Activated CD4-positive, alpha-beta T cell treated with anti-CD3 and anti-CD28 coated beads, Interleukin-2, amount 50 U/mL, for 48 hours (primary cell): ENCODE measurements at regions not wholly inside any gene's neighbourhood (a gene's known extent, or its start where the extent isn't known, plus 50 kb on each side); places are given as distances from the start of the nearest gene placed in this dataset.
"Not testable (repeated sequence)": the region's sequence is repeated elsewhere in the genome, so short reads cannot be mapped to it uniquely, and the experiment has no call there.

Experiments used
- DNase-seq, 2 experiments: peaks; one replicate each; pipeline ENCODE4 v3.0.0-alpha.2; 2020

DNA sequence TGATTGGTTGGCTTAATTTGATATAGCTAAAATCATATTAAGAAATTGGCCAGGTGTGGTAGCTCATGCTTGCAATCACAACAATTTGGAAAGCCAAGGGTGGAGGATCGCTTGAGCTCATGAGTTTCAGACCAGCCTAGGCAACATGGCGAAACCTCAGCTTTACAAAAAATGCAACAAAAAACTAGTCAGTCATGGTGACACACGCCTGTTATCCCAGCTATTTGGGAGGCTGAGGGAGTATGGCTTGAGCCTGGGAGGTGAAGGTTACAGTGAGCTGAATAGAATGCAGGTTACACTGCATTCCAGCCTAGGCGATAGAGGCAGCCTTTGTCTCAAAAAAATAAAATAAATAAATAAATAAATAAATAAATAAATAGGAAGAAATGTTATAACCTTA lies 1579.6 kb upstream of the SLC10A2 start:
- DNase-seq = no peak

DNA sequence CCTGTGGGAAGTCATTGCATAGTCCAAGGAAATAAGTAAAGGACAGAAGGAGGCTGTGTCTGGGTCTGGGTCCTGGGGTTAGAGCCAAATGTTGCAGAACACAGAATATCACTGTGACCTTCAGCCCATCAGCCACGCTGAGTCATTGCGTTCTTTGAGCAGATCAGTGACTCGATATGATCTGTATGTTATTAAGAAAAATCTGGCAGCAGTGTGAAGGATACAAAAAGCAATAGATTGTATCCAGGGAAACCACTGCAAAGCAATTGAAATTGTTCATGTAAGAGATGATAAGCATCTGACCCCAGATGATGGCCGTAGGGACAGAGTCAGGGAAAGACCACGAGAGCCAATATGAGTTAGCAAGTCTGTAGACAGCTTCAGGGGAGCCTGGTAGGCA lies 1575.1 kb upstream of the SLC10A2 start:
- no peak for DNase-seq

DNA sequence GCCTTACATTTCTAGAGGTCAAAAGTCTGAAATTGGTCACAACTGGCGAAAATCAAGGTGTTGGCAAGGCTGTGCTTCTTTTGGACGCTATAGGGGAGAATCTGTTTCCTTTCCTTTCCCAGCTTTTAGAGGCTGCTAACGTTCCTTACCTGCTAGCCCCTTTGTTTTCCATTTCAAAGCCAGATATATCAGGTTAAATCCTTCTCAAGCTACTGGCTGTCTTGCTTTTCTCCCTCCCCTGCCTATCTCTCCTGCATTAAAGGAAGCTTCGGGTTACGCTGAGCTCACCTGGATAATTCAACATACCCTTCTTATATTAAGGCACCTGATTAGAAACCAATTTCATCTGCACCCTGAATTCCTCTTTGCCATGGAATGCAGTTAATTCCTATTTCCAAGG lies 1569.7 kb upstream of the SLC10A2 start:
- DNase-seq = no peak

DNA sequence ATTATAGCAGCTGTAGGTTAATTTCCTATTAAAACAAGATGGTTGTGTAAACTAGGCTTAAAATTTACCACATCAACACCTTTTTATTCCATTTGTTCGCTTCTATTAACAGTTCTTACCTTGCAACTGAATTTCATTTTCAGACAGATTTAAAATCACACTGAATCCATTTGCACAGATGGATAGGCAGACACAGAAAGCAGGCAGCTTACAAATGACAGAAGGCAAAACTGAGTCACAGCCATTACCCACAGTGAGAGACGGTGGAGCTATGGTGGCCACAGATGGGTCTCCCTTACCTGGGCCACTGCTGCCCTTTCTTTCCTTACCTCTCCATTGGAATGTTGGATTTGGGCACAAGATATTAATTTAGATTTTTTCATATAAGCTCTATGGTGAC lies 1567.8 kb upstream of the SLC10A2 start:
- no peak for DNase-seq

DNA sequence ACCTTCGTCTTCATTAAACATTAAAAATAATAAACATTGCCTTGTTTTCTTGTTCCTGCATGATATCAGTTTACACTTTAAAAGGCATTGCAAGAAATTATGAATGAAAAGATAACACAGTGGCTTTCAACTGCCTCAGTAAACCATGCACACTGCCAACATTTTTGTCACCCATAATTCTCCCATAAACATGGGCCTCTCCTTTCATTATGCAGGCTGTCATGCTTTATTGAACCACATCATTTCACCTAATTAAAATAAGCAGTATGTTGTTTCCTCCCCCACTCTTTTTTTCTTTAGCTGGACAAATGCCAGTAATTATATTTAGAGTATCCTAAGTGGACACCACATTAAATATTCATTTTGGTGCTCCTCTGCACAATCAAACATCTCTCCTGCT lies 1566.5 kb upstream of the SLC10A2 start:
- no peak for DNase-seq

DNA sequence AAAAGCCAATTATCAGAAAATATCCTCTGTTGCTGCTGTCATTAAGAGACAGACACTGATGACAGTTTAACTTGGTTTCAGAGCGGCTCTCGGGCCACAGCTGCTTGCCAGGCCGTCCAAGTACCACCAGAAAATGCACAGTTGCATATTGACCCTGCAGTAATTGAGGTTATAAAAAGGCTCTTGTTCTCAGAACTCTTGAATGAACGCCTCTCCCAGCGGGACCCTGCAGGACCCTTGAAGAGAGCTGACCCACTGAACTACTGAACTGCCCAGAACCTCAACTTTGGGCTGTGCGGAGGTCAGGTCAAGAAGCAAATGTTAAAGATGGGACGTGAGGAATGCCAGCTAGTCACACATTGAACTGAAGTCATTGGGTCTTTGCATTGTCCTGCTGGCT lies 1559.0 kb upstream of the SLC10A2 start:
- no peak for DNase-seq

DNA sequence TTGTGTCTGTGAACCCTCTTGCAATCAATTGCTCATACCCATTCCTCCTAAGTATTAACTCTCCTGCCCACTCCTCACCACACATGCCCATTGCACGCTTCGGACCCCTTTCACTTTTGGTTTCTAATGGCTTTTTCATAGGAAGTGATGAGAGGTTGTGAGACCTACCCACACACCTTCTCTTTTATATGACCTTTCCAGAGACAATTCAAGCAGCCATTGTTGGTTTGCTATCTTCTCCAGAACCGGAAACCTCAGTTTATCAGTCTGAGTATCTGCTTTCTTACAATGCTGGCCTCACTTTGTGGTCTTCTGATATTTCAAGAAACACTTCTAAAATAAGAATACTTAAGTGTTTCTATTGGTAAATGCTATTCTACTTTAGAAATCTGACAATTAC lies 1550.8 kb upstream of the SLC10A2 start:
- DNase-seq = no peak

DNA sequence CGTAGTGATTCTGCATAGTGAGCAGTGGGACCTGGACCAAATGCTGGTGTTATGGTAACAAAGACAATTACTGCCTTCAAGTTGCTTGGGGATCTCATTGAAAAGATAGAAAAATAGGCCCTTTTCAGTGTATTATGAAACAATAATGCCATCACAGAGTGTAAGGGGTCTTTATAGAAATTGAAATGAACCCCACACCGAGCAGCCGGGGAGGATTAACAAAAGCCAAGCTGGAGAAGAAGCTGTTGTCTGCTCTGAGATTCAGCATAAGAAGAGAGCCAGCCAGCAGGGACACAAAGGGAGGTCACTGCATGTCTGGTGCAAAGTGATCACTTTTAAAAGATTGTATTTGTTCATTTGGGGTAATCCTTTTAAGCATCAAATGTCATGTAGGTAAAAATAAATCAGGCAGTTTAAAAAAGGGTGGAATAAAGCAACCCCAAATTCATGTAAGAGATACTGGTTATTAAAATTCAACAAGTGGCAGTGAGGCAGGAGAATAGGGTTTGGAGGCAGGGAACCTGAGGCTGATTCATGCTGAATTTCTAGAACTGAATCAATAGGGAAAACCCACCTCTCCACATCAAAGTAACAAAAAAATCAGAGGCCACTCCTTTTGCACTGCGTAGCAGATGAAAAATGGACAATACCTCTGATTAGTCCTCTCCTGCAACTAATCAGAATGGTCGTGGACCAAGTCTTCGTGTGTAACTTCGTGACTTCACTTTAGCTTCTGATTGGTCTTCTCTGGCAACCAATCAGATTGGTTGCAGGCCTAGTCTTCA lies 1548.3 kb upstream of the SLC10A2 start:
- no peak for DNase-seq

DNA sequence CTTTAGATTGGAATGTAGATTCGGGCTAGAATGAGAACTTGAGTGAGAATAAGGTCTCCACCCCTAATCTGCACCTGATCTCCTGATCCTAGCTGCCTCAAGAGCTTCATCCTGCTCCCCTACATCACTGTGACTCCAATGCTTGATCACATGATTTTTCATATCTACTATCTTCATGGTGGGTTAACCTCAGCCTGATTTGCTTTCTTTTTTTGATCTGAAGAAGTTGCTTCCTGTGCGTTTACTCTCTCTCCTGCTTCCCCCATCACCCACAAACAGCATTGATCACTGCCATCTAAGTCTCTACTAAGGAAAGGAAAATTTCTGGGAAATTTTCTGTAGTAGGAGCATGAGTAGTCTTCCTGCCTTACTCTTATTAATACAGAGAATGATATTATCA lies 1542.1 kb upstream of the SLC10A2 start:
- DNase-seq = no peak

DNA sequence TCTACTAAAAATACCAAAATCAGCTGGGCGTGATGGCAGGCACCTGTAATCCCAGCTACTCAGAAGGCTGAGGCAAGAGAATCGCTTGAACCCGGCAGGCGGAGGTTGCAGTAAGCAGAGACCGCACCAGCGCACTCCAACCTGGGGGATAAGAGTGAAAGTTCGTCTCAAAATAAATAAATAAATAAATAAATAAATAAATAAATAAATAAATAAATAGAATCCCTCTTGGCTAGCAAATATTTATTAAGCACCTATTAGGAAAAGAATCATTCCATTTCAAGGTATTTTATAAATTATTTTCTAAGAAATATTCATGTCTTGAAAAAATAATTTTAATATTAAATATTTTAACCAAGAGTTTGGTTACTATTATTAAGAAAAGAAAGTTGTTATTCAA lies 1539.2 kb upstream of the SLC10A2 start:
- DNase-seq = not testable (repeated sequence)

DNA sequence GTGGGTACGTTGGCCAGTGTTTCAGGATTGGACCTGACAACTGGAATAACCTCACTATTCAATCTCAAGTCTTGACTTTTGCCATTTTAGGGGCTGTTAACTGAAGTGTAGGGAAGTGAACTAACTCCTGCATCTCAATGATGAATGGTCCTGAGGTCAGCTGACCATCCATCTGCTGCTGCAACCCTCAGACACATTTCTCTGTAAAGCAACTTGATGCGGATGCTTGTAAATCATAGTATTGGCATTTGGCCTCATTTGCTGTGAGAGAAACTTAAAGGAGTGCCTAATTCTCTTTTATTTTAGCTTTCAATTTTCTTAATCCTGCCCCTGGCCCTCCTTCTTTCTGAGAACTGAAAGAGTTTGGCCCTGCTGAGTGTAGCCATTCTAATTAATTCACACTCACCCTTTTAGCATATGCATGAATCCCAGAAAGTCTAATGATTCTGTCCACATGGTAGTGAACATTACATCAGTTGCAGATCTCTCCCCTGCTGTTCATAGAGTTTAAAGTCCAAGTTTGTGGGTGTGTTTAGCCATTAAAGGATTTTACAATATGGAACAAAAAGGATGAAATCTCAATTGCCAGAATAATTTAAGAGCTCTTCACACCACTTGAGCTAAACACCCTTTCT lies 1531.4 kb upstream of the SLC10A2 start:
- no peak for DNase-seq

DNA sequence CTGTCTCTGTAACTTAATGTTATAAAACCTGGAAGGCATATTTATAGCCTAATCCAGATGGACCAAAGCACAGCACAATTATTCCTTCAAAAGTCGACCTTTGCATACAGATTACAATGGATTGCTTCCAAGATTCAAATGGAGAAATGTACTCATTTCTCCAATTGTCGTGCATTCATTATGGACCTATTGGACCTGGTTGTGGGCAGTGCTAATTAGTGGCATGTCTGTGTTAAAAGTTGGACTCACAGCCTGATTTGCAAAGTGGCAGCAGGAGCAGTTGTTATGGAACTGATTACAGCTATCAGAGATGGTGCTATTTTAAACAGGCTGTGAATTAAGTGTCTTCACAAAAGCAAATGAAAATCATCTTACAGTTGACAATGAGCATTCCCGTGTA lies 1529.3 kb upstream of the SLC10A2 start:
- DNase-seq = no peak

DNA sequence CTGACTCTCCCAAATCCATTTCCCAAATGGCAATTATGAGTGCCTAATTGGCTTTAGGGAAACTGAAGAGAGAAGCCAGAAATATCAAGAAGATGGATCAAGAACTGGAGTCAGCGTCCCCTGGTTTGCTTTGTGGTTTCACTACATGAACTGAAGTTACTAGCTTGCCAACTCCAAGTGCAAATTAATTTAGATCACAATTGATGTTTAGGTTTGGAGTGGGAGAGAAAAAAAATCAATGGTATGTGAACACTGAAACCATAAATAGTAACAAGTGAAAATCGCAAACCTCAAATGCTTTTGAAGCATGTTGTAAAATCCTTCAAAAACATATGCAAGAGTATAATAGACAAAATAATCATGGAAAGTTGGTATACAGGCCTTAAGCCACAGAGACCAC lies 1528.6 kb upstream of the SLC10A2 start:
- DNase-seq = no peak

DNA sequence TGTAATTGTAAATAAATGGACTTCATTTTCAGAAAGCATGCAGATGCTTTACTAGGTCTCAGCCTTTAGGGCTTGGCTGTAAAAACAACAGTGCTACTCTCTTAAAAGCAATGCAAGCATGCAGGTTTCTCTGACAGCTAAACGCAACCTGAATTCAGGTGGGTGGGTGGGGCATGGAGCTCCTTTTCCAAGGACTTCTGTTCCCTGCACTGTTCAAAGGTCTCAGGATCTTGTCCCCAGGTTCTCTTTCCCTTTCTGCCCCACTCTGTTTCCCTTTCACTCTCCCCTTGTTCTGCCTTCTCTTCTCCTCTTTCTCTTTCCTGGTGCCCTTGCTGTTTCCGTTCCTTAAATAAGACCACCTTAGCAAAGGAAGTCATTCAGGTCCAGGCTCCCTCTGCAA lies 1527.5 kb upstream of the SLC10A2 start:
- DNase-seq = no peak

DNA sequence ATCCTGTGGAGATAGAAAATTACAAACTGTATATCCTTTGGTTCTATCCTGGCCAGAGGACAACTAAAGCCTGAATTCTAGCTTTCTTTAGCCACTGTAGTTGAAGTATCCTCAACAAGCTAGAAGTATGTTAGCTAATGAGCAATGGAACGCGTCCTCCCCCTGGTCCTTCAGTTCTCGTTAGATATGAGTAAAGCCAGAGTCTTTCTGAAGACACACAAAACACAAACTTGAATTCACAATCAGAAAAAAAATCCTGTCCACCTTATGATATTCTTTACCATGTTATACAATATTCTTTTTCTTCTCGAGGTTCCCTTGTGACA lies 1527.0 kb upstream of the SLC10A2 start:
- DNase-seq = no peak

DNA sequence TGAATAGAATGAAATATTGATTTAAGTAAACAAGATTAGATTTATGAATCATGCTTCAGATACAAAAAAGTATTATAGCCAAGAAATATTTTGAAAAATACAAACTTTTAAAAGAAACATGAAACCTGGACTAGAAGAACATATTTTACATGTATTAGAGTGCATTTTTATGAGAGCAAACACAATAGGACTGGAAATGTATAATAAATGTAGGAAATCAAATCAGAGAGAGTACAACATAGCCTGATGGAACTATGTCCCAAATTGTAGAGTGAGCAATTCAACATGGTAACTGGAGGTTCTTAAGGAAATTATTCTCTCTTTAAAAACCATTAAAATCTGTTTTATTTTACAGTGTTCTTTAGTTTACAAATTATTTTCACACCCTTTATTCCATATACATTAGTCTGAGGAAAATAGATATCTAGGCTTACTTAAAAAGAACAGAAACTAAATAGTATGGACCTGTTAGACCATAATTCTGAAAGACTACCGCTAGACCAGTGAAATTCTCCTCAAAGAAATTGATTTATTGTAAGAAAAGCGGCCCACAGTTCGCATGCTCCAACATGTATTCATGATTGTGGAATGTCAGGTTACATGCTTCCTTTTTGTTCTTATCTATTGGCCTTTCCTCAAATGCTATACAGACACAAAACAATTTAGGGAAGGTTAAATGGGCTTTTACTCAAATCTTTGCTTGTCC lies 1526.5 kb upstream of the SLC10A2 start:
- no peak for DNase-seq

DNA sequence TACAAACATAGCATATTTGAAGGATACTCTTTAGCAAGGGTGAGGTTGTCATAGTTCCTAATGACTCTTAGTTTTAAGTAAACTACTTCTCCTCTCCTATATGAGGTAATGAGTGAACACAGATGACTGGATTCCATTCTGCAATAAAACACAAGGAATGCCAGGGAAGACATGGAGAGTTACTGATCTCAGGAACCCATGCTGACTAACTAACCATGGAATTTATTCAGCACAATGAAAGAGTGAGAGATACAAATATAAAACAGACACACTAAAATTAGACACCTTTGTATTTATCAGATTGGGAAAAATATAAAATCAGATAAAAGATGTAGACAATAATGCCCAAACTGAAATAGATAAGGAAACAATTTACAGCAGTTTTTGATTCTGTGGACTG lies 1525.9 kb upstream of the SLC10A2 start:
- DNase-seq = no peak

DNA sequence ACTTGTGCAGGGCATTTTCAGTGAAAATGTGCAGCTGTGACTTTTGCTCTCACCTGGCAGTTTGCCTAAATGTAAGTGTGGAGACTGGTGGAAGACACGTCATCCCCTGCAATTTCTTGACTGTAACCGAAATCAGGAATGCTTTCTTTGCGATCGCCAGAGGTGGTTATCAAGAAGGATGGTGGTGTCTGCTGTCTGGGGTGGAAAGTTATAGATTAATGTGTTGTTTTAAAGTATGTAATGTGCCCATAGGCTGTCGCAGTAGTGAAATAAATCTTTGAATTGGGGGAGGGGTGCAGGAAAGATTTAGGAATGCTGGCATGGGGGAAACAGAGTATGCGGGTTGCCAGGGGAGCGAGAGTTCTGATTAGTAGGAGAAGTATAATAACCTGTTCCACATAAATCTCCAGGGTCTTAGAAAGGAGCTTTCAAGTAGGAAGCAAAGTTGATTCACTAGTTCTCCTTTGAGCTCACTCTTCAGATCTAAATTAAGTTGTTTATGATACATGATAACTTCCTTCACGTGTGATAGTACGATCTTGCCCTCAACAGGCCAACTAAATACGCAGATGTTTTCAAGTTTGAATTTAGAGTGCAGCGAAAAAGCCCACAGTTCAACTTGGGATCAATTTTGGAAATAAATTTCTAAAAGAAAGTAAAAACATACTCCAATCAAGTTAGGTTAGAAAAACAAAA lies 1520.0 kb upstream of the SLC10A2 start:
- no peak for DNase-seq

DNA sequence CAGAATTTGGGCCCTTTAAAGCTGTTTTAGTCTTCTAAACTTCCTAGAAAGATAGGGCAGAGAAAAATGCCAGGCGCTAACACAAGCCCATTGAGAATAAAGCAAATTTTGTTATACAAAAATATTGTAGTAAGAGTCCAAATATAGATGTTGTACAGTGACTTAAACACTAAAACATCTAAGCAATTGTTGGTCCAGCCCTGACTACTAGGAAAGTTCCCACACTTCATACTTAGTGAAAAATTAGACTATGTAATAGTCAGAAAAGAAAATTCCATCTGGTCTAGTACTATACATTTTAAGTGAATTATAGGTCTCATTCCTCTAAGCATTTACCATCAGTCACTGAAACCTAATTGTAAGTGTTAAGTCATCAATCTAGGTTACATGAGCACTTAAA lies 1518.3 kb upstream of the SLC10A2 start:
- no peak for DNase-seq

DNA sequence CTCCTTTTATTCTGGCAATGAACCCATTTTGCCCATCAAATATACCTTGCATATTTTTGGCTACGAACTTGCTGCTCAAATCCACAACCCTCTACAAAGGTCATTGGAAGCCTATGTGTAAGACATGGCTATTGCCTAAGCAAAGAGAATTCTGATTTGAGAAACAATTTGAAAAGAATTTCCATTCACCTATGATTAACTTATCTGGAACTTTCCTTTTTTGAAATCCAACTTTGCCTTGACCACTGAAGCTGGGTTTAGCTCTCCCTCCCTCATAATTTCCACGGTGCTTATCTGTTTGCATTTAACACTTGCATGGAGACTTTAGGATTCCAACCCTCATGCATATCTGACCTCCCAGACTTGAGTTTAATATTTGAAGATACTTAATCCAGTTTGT lies 1514.7 kb upstream of the SLC10A2 start:
- no peak for DNase-seq

DNA sequence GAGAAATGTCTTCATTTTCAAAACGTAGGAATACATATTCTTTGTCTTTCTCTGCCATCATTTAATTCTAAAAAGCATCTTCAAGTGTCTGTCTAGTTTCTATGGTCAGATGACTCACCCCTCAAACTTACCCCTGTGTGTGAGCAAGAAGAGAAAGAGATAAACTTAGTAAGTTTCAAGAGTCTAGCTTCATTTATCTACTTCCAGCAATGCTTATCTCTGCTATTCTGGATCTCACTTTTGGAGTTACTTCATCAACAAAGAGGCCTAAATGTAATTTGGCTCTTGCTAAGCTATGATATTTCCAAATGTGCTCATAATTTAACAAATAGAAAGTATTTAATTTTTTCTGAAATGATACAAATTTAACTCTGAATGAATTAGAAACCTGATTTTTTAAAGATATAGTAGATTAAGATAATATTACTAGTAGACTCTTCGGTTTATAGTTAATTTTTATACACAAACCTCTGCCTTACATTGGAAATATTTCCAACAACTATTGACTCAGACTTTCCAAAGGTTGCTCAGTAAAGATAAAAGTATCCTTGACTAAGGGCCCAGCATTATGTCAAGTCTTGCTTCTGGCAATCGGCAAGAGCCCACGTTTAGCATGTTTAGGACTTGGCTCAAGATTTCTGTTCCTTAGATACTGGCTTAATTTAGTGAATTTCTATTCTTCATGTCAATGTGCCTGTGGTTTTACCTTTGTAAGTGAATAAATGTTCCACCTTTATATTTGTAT lies 1511.0 kb upstream of the SLC10A2 start:
- DNase-seq = no peak

DNA sequence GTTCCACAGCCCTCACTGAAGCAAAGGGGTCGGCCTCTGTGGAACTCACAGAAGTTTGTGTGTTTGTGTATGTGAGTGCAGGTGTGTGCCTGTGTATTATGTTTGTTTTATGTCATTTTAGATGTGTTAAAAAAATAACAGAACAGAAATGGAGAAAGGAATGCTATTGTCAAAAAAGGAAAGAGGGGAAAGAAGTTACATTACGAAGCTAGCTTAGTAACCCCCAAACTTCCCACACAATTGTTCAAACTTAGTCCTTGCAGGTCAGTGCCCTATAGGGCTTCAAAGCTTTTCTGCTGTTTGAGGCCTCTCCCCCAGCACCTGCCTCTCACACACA lies 1505.6 kb upstream of the SLC10A2 start:
- no peak for DNase-seq
